ENCODE measurements at regions not wholly inside any gene's neighbourhood (a gene's known extent, or its start where the extent isn't known, plus 50 kb on each side); places are given as distances from the start of the nearest gene placed in this dataset.
A peak's percentile ranks its signal among the peaks of the same experiment; 100 is the strongest.

DNA sequence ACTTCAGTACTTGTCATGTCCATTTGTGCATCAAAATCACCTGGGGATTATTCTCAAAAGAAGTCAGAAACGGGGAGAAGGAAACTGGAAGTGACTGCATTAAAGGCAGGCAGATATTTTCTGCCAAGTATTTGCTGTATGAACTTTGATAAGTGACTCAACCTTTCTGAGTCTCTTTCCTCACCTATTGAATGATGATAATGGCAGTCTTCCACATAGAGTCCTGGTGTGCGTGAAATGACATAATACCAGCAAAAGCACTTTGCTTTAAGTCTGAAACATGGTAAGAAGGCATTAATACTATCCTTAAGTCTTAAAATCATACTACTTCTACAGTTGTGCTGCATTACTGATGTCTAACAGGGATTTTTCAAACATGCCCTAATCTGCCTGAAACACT, 278.5 kb downstream of the ADAMTS20 start:
- H3K27ac ChIP-seq (ENCODE audit: low read depth in 1 of 2, low read length in 1 of 2) = no peak overlapping the region
- no peaks in the 10 kb centered on the region for H3K36me3 ChIP-seq (ENCODE audit: control insufficient read depth in 4 of 4, insufficient read depth in 4 of 4, low read length in 4 of 4)
- peaks cover 0 to 6% (median 5%) of the 10 kb centered on the region in 5 donors for H3K4me1 ChIP-seq (ENCODE audit: control insufficient read depth in 5 of 5, insufficient read depth in 5 of 5, low read length in 5 of 5)
- no peak for ATAC-seq (ENCODE audit: insufficient read depth, low FRiP score)
- H3K9me3 ChIP-seq (ENCODE audit: control insufficient read depth in 4 of 4, insufficient read depth in 3 of 4, low read length in 3 of 4) = no peaks in the 10 kb centered on the region
- DNase-seq = no peak
- no peak overlapping the region for H3K4me3 ChIP-seq
- H3K9ac ChIP-seq (ENCODE audit: insufficient read depth in 1 of 2, low read length in 2 of 2) = no peak overlapping the region
- no peaks in the 10 kb centered on the region for H3K27me3 ChIP-seq (ENCODE audit: control insufficient read depth in 3 of 3, insufficient read depth in 3 of 3, low read length in 2 of 3)
- 71 to 82% methylated on average over 2 of the region's 2 CpGs for WGBS, 2 donors
- TF ChIP-seq CTCF (IDR thresholded peaks at IDR 0.05; ENCODE audit: control extremely low read depth, extremely low read depth) = no peak

- 52 to 64% methylated on average over 2 of the region's 2 CpGs for WGBS, 2 donors
- no peaks in the 10 kb centered on the region for H3K9me3 ChIP-seq (ENCODE audit: control insufficient read depth in 4 of 4, insufficient read depth in 3 of 4, low read length in 3 of 4)
- no peak for ATAC-seq (ENCODE audit: insufficient read depth, low FRiP score)
Measured at GRCh38 chr12:43271659-43272058, 280.3 kb downstream of the ADAMTS20 start.

GRCh38 chr12:43267818-43268217, 284.2 kb downstream of the ADAMTS20 start:
- peak in 1 of 3 donors; percentile 26 for DNase-seq
- H3K36me3 ChIP-seq (ENCODE audit: control insufficient read depth in 4 of 4, insufficient read depth in 4 of 4, low read length in 4 of 4) = no peaks in the 10 kb centered on the region
- H3K27ac ChIP-seq (ENCODE audit: low read depth in 1 of 2, low read length in 1 of 2) = no peak overlapping the region
- WGBS, 2 donors = 53 to 60% methylated on average over 3 of the region's 3 CpGs
- no peaks in the 10 kb centered on the region for H3K9me3 ChIP-seq (ENCODE audit: control insufficient read depth in 4 of 4, insufficient read depth in 3 of 4, low read length in 3 of 4)
- no peak for TF ChIP-seq CTCF (IDR thresholded peaks at IDR 0.05; ENCODE audit: control extremely low read depth, extremely low read depth)
- no peaks in the 10 kb centered on the region for H3K27me3 ChIP-seq (ENCODE audit: control insufficient read depth in 3 of 3, insufficient read depth in 3 of 3, low read length in 2 of 3)
- no peak overlapping the region for H3K9ac ChIP-seq (ENCODE audit: insufficient read depth in 1 of 2, low read length in 2 of 2)
- H3K4me1 ChIP-seq (ENCODE audit: control insufficient read depth in 5 of 5, insufficient read depth in 5 of 5, low read length in 5 of 5) = peaks cover 0 to 13% (median 9%) of the 10 kb centered on the region in 5 donors
- H3K4me3 ChIP-seq = no peak overlapping the region
- ATAC-seq (ENCODE audit: insufficient read depth, low FRiP score) = no peak

More at GRCh38 chr12:43271659-43272058, 280.3 kb downstream of the ADAMTS20 start:
- Histone ChIP-seq H3K27ac (ENCODE audit: low read depth in 1 of 2, low read length in 1 of 2) (no peak overlapping the region), H3K27me3 (ENCODE audit: control insufficient read depth in 3 of 3, insufficient read depth in 3 of 3, low read length in 2 of 3) (no peaks in the 10 kb centered on the region), H3K4me1 (ENCODE audit: control insufficient read depth in 5 of 5, insufficient read depth in 5 of 5, low read length in 5 of 5) (peaks cover 0 to 15% (median 9%) of the 10 kb centered on the region in 5 donors), H3K36me3 (ENCODE audit: control insufficient read depth in 4 of 4, insufficient read depth in 4 of 4, low read length in 4 of 4) (no peaks in the 10 kb centered on the region), H3K9ac (ENCODE audit: insufficient read depth in 1 of 2, low read length in 2 of 2) (no peak overlapping the region), H3K4me3 (no peak overlapping the region)
- no peak for TF ChIP-seq CTCF (IDR thresholded peaks at IDR 0.05; ENCODE audit: control extremely low read depth, extremely low read depth)
- peak in 2 of 3 donors; percentile 25 to 46 for DNase-seq

- Histone ChIP-seq H3K9ac (ENCODE audit: insufficient read depth in 1 of 2, low read length in 2 of 2) (no peak overlapping the region), H3K27ac (ENCODE audit: low read depth in 1 of 2, low read length in 1 of 2) (no peak overlapping the region), H3K9me3 (ENCODE audit: control insufficient read depth in 4 of 4, insufficient read depth in 3 of 4, low read length in 3 of 4) (no peaks in the 10 kb centered on the region), H3K27me3 (ENCODE audit: control insufficient read depth in 3 of 3, insufficient read depth in 3 of 3, low read length in 2 of 3) (no peaks in the 10 kb centered on the region), H3K4me3 (no peak overlapping the region), H3K4me1 (ENCODE audit: control insufficient read depth in 5 of 5, insufficient read depth in 5 of 5, low read length in 5 of 5) (no peaks in the 10 kb centered on the region), H3K36me3 (ENCODE audit: control insufficient read depth in 4 of 4, insufficient read depth in 4 of 4, low read length in 4 of 4) (no peaks in the 10 kb centered on the region)
- ATAC-seq (ENCODE audit: insufficient read depth, low FRiP score) (no peak), DNase-seq (no peak)
- no peak for TF ChIP-seq CTCF (IDR thresholded peaks at IDR 0.05; ENCODE audit: control extremely low read depth, extremely low read depth)
- 57 to 81% methylated on average over 1 of the region's 1 CpG for WGBS, 2 donors
Measured at GRCh38 chr12:43261701-43262100, 290.3 kb downstream of the ADAMTS20 start.

All from lung (tissue), 11 donors.